Caco-2 (cell line): ENCODE measurements at regions not wholly inside any gene's neighbourhood (a gene's known extent, or its start where the extent isn't known, plus 50 kb on each side); places are given as distances from the start of the nearest gene placed in this dataset.

Source experiments
- BruUV-seq: library from RNA; stranded (reverse); fragments of 400-500 nt; replicated peaks from 2 replicates; lab custom pipeline; 2021; lab: Mats Ljungman, UMichigan
- CTCF ChIA-PET: fragments of 300-600 bp; sonication (Branson Sonifier 250); formaldehyde crosslinking; loops from one replicate; lab custom pipeline; 2022; ENCODE audit warnings: antibody characterized with exemption; lab: Charles Lee
- POLR2A ChIA-PET: fragments of 300-600 bp; sonication (Branson Sonifier 250); formaldehyde crosslinking; loops from one replicate; lab custom pipeline; 2022; ENCODE audit warnings: antibody characterized with exemption; lab: Charles Lee
- DNase-seq, 2 experiments: peaks; one replicate each; pipeline versions ENCODE4 v3.0.0 to v3.0.0-alpha.2; 2020 to 2022
- H3K27me3 ChIP-seq: replicated peaks from 2 replicates; pipeline ENCODE4 v1.6.0; 2011; ENCODE audit warnings: low read length; ENCODE audit not compliant: control insufficient read depth, insufficient read depth
- H3K36me3 ChIP-seq: 2 replicates; pipeline ENCODE4 v1.5.1; 2011; ENCODE audit warnings: low read length; ENCODE audit not compliant: control insufficient read depth, insufficient read depth
- H3K4me1 ChIP-seq: fragments of 250-450 bp; sonication (Bioruptor Pico); 2 replicates; pipeline ENCODE4 v1.5.1; 2020; ENCODE audit warnings: mild to moderate bottlenecking
- H3K4me3 ChIP-seq: 2 replicates; pipeline ENCODE4 v1.5.1; 2011; ENCODE audit warnings: low read depth, mild to moderate bottlenecking, control low read depth, low read length
- H3K9me3 ChIP-seq: fragments of 250-450 bp; sonication (Bioruptor Pico); 2 replicates; pipeline ENCODE4 v1.5.1; 2020; ENCODE audit warnings: mild to moderate bottlenecking, moderate library complexity
- H3K27ac Mint-ChIP-seq: one replicate; pipeline ENCODE4 v1.8.0; 2022; ENCODE audit warnings: mixed read lengths; ENCODE audit not compliant: unreplicated experiment
- H3K27me3 Mint-ChIP-seq: one replicate; pipeline ENCODE4 v1.8.0; 2022; ENCODE audit warnings: mixed read lengths; ENCODE audit not compliant: insufficient read depth, unreplicated experiment
- H3K36me3 Mint-ChIP-seq: one replicate; pipeline ENCODE4 v1.8.0; 2022; ENCODE audit warnings: mild to moderate bottlenecking, mixed read lengths; ENCODE audit not compliant: insufficient read depth, unreplicated experiment
- H3K4me1 Mint-ChIP-seq: one replicate; pipeline ENCODE4 v1.8.0; 2022; ENCODE audit warnings: low read depth, mixed read lengths; ENCODE audit not compliant: unreplicated experiment
- H3K4me3 Mint-ChIP-seq: one replicate; pipeline ENCODE4 v1.8.0; 2022; ENCODE audit warnings: mild to moderate bottlenecking, moderate library complexity, mixed read lengths; ENCODE audit not compliant: unreplicated experiment
- H3K9me3 Mint-ChIP-seq: one replicate; pipeline ENCODE4 v1.8.0; 2022; ENCODE audit warnings: mixed read lengths; ENCODE audit not compliant: unreplicated experiment
- CTCF ChIP-seq, 2 experiments: fragments of 200-600 bp in 1 of 2; IDR thresholded peaks; 1 replicate in 1 of 2; 2 replicates in 1 of 2; pipeline versions ENCODE4 v1.5.1 to v1.8.0; 2011 to 2022; ENCODE audit warnings: antibody characterized with exemption in 1 of 2, control low read depth in 1 of 2, inconsistent platforms in 1 of 2, low read depth in 1 of 2, low read length in 1 of 2, mild to moderate bottlenecking in 1 of 2, moderate library complexity in 1 of 2; ENCODE audit not compliant: insufficient read depth in 1 of 2, severe bottlenecking in 1 of 2, unreplicated experiment in 1 of 2
- intact Hi-C: fragments of 100-400 bp; cut with micrococcal nuclease; formaldehyde crosslinking; loops from one replicate; pipeline ENCODE4 v1.10.0; 2022; ENCODE audit not compliant: unreplicated experiment

GRCh38 chr5:107204413-107204812 is 466.3 kb downstream of the EFNA5 start:
- no TSS peak for BruUV-seq
- no peak for DNase-seq
- Mint-ChIP-seq H3K27ac (no peak overlapping the region), H3K9me3 (no peaks in the 10 kb centered on the region), H3K36me3 (no peaks in the 10 kb centered on the region), H3K4me3 (no peak overlapping the region), H3K4me1 (no peaks in the 10 kb centered on the region), H3K27me3 (peaks cover 4% of the 10 kb centered on the region)
- intact Hi-C loops = no loop called here
- Histone ChIP-seq H3K4me3 (no peak overlapping the region), H3K27me3 (no peaks in the 10 kb centered on the region), H3K4me1 (no peaks in the 10 kb centered on the region), H3K36me3 (no peaks in the 10 kb centered on the region), H3K9me3 (no peaks in the 10 kb centered on the region)
- no peak for TF ChIP-seq CTCF (IDR thresholded peaks at IDR 0.05; ENCODE audit: insufficient read depth in 1 of 2, low read depth in 1 of 2, low read length in 1 of 2, severe bottlenecking in 1 of 2, unreplicated experiment in 1 of 2)
- ChIA-PET POLR2A (no interaction called here), CTCF (no interaction called here)

GRCh38 chr5:107203243-107203642 is 467.5 kb downstream of the EFNA5 start:
- DNase-seq = no peak
- no peaks in the 10 kb centered on the region for H3K36me3 Mint-ChIP-seq
- H3K27me3 Mint-ChIP-seq = peaks cover 4% of the 10 kb centered on the region
- H3K27ac Mint-ChIP-seq = no peak overlapping the region
- Histone ChIP-seq H3K9me3 (no peaks in the 10 kb centered on the region), H3K4me1 (no peaks in the 10 kb centered on the region), H3K36me3 (no peaks in the 10 kb centered on the region), H3K27me3 (no peaks in the 10 kb centered on the region), H3K4me3 (no peak overlapping the region)
- H3K9me3 Mint-ChIP-seq = no peaks in the 10 kb centered on the region
- ChIA-PET POLR2A (no interaction called here), CTCF (no interaction called here)
- no peak overlapping the region for H3K4me3 Mint-ChIP-seq
- BruUV-seq = no TSS peak
- no peaks in the 10 kb centered on the region for H3K4me1 Mint-ChIP-seq
- no peak for TF ChIP-seq CTCF (IDR thresholded peaks at IDR 0.05; ENCODE audit: insufficient read depth in 1 of 2, low read depth in 1 of 2, low read length in 1 of 2, severe bottlenecking in 1 of 2, unreplicated experiment in 1 of 2)
- intact Hi-C loops = no loop called here

- CTCF ChIA-PET = no interaction called here
- intact Hi-C loops = no loop called here
- POLR2A ChIA-PET = no interaction called here
Measured at GRCh38 chr5:107199756-107200155, 471.0 kb downstream of the EFNA5 start.

More at GRCh38 chr5:107199756-107200155, 471.0 kb downstream of the EFNA5 start:
- no peaks in the 10 kb centered on the region for H3K4me1 Mint-ChIP-seq
- H3K27ac Mint-ChIP-seq = no peak overlapping the region
- H3K36me3 Mint-ChIP-seq = no peaks in the 10 kb centered on the region
- Histone ChIP-seq H3K36me3 (no peaks in the 10 kb centered on the region), H3K4me1 (no peaks in the 10 kb centered on the region), H3K9me3 (no peaks in the 10 kb centered on the region), H3K27me3 (no peaks in the 10 kb centered on the region), H3K4me3 (no peak overlapping the region)
- BruUV-seq = no TSS peak
- no peak overlapping the region for H3K4me3 Mint-ChIP-seq
- TF ChIP-seq CTCF (IDR thresholded peaks at IDR 0.05; ENCODE audit: insufficient read depth in 1 of 2, low read depth in 1 of 2, low read length in 1 of 2, severe bottlenecking in 1 of 2, unreplicated experiment in 1 of 2) = no peak
- DNase-seq = no peak
- H3K9me3 Mint-ChIP-seq = no peaks in the 10 kb centered on the region
- H3K27me3 Mint-ChIP-seq = no peaks in the 10 kb centered on the region
